ENCODE measurements at regions not wholly inside any gene's neighbourhood (a gene's known extent, or its start where the extent isn't known, plus 50 kb on each side); places are given as distances from the start of the nearest gene placed in this dataset.

- no peak overlapping the region for H3K27ac ChIP-seq (replicated peaks)
- no peaks in the 10 kb centered on the region for H3K27me3 ChIP-seq (ENCODE audit: insufficient read depth, poor library complexity, severe bottlenecking)
- TF ChIP-seq, protein P1, sequence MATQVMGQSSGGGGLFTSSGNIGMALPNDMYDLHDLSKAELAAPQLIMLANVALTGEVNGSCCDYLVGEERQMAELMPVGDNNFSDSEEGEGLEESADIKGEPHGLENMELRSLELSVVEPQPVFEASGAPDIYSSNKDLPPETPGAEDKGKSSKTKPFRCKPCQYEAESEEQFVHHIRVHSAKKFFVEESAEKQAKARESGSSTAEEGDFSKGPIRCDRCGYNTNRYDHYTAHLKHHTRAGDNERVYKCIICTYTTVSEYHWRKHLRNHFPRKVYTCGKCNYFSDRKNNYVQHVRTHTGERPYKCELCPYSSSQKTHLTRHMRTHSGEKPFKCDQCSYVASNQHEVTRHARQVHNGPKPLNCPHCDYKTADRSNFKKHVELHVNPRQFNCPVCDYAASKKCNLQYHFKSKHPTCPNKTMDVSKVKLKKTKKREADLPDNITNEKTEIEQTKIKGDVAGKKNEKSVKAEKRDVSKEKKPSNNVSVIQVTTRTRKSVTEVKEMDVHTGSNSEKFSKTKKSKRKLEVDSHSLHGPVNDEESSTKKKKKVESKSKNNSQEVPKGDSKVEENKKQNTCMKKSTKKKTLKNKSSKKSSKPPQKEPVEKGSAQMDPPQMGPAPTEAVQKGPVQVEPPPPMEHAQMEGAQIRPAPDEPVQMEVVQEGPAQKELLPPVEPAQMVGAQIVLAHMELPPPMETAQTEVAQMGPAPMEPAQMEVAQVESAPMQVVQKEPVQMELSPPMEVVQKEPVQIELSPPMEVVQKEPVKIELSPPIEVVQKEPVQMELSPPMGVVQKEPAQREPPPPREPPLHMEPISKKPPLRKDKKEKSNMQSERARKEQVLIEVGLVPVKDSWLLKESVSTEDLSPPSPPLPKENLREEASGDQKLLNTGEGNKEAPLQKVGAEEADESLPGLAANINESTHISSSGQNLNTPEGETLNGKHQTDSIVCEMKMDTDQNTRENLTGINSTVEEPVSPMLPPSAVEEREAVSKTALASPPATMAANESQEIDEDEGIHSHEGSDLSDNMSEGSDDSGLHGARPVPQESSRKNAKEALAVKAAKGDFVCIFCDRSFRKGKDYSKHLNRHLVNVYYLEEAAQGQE (IDR thresholded peaks at IDR 0.05; ENCODE audit: insufficient replicate concordance, low read depth): no peak
- TF ChIP-seq POLR2AphosphoS5 (IDR thresholded peaks at IDR 0.05; ENCODE audit: low read depth) (no peak), SPI1 (IDR thresholded peaks at IDR 0.05; ENCODE audit: borderline replicate concordance, low read depth) (no peak), GABPA (IDR thresholded peaks at IDR 0.05; ENCODE audit: low read depth) (no peak)
- TF ChIP-seq, protein P2, sequence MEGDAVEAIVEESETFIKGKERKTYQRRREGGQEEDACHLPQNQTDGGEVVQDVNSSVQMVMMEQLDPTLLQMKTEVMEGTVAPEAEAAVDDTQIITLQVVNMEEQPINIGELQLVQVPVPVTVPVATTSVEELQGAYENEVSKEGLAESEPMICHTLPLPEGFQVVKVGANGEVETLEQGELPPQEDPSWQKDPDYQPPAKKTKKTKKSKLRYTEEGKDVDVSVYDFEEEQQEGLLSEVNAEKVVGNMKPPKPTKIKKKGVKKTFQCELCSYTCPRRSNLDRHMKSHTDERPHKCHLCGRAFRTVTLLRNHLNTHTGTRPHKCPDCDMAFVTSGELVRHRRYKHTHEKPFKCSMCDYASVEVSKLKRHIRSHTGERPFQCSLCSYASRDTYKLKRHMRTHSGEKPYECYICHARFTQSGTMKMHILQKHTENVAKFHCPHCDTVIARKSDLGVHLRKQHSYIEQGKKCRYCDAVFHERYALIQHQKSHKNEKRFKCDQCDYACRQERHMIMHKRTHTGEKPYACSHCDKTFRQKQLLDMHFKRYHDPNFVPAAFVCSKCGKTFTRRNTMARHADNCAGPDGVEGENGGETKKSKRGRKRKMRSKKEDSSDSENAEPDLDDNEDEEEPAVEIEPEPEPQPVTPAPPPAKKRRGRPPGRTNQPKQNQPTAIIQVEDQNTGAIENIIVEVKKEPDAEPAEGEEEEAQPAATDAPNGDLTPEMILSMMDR (IDR thresholded peaks at IDR 0.05; ENCODE audit: insufficient read depth, low read length): no peak
- H3K4me3 ChIP-seq (replicated peaks; ENCODE audit: insufficient read depth, low read length): no peak overlapping the region
- no peak for DNase-seq (ENCODE audit: low read depth in 1 of 2, low spot score in 1 of 2)
Measured at GRCh38 chr19:28530406-28531035, 682.4 kb downstream of the UQCRFS1 start.

DNA sequence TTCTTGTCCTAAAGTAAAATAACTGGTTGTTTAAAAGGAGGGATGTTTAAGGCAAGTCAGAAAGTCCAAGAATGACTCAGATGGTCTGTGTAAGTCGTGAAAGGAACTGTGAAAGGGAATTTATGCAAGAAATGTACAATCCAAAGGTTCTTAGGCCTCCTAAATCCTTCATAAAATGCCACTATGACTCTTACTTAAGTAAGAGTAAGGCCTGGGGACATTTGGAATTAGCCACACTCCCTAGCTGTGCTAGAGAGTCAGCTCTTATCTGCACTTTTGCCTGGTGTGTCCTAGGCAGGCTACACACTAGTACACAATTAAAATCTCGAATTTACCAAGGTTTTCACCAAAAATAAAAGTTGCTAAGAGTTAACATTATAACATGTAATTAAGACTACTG lies 686.9 kb downstream of the UQCRFS1 start:
- TF ChIP-seq POLR2AphosphoS5 (IDR thresholded peaks at IDR 0.05; ENCODE audit: low read depth): no peak
- TF ChIP-seq, protein P2 (IDR thresholded peaks at IDR 0.05; ENCODE audit: insufficient read depth, low read length): no peak
- TF ChIP-seq, protein P1 (IDR thresholded peaks at IDR 0.05; ENCODE audit: insufficient replicate concordance, low read depth): no peak
- TF ChIP-seq SPI1 (IDR thresholded peaks at IDR 0.05; ENCODE audit: borderline replicate concordance, low read depth): no peak
- TF ChIP-seq GABPA (IDR thresholded peaks at IDR 0.05; ENCODE audit: low read depth): no peak
- no peak overlapping the region for H3K27ac ChIP-seq (replicated peaks)
- H3K4me3 ChIP-seq (replicated peaks; ENCODE audit: insufficient read depth, low read length): no peak overlapping the region
- DNase-seq (ENCODE audit: low read depth in 1 of 2, low spot score in 1 of 2): no peak
- H3K27me3 ChIP-seq (ENCODE audit: insufficient read depth, poor library complexity, severe bottlenecking): no peaks in the 10 kb centered on the region

GRCh38 chr19:28523619-28524018 lies 689.3 kb downstream of the UQCRFS1 start:
- no peak for TF ChIP-seq GABPA (IDR thresholded peaks at IDR 0.05; ENCODE audit: low read depth)
- TF ChIP-seq SPI1 (IDR thresholded peaks at IDR 0.05; ENCODE audit: borderline replicate concordance, low read depth): no peak
- TF ChIP-seq, protein P1 (IDR thresholded peaks at IDR 0.05; ENCODE audit: insufficient replicate concordance, low read depth): no peak
- TF ChIP-seq POLR2AphosphoS5 (IDR thresholded peaks at IDR 0.05; ENCODE audit: low read depth): no peak
- TF ChIP-seq, protein P2 (IDR thresholded peaks at IDR 0.05; ENCODE audit: insufficient read depth, low read length): no peak
- H3K4me3 ChIP-seq (replicated peaks; ENCODE audit: insufficient read depth, low read length): no peak overlapping the region
- H3K27ac ChIP-seq (replicated peaks): no peak overlapping the region
- DNase-seq (ENCODE audit: low read depth in 1 of 2, low spot score in 1 of 2): no peak
- H3K27me3 ChIP-seq (ENCODE audit: insufficient read depth, poor library complexity, severe bottlenecking): no peaks in the 10 kb centered on the region
